DMS 273 (cell line): ENCODE measurements at regions not wholly inside any gene's neighbourhood (a gene's known extent, or its start where the extent isn't known, plus 50 kb on each side); places are given as distances from the start of the nearest gene placed in this dataset.

Source experiments
- DNase-seq: peaks from one replicate; lab custom pipeline; 2025; ENCODE audit not compliant: unreplicated experiment; lab: John Stamatoyannopoulos, UW

- DNase-seq, result no peak
Measured at GRCh38 chr3:6526321-6526720, 334.6 kb upstream of the GRM7 start.

- no peak for DNase-seq
Measured at GRCh38 chr3:6526861-6527260, 334.1 kb upstream of the GRM7 start.

GRCh38 chr3:6528951-6529350 is 332.0 kb upstream of the GRM7 start:
- no peak for DNase-seq

- DNase-seq, result no peak
Measured at GRCh38 chr3:6531153-6531552, 329.8 kb upstream of the GRM7 start.

- no peak for DNase-seq
Measured at GRCh38 chr3:6532101-6532500, 328.8 kb upstream of the GRM7 start.

GRCh38 chr3:6540981-6541380 is 319.9 kb upstream of the GRM7 start:
- no peak for DNase-seq

GRCh38 chr3:6542795-6543194 is 318.1 kb upstream of the GRM7 start:
- DNase-seq, result no peak

GRCh38 chr3:6549296-6549695 is 311.6 kb upstream of the GRM7 start:
- DNase-seq, result no peak

GRCh38 chr3:6551165-6551564 is 309.8 kb upstream of the GRM7 start:
- no peak for DNase-seq

- no peak for DNase-seq
Measured at GRCh38 chr3:6560259-6560658, 300.7 kb upstream of the GRM7 start.

- no peak for DNase-seq
Measured at GRCh38 chr3:6567241-6567640, 293.7 kb upstream of the GRM7 start.

- no peak for DNase-seq
Measured at GRCh38 chr3:6568999-6569493, 291.9 kb upstream of the GRM7 start.

GRCh38 chr3:6571448-6571847 is 289.5 kb upstream of the GRM7 start:
- DNase-seq, result no peak

GRCh38 chr3:6577584-6577983 is 283.3 kb upstream of the GRM7 start:
- no peak for DNase-seq

- no peak for DNase-seq
Measured at GRCh38 chr3:6578526-6578925, 282.4 kb upstream of the GRM7 start.

GRCh38 chr3:6580808-6581207 is 280.1 kb upstream of the GRM7 start:
- DNase-seq, result no peak

- no peak for DNase-seq
Measured at GRCh38 chr3:6585360-6585759, 275.6 kb upstream of the GRM7 start.

- DNase-seq, result no peak
Measured at GRCh38 chr3:6600237-6600636, 260.7 kb upstream of the GRM7 start.

- no peak for DNase-seq
Measured at GRCh38 chr3:6601374-6601773, 259.5 kb upstream of the GRM7 start.

GRCh38 chr3:6602329-6602728 is 258.6 kb upstream of the GRM7 start:
- no peak for DNase-seq

GRCh38 chr3:6605227-6605626 is 255.7 kb upstream of the GRM7 start:
- no peak for DNase-seq

GRCh38 chr3:6608843-6609242 is 252.1 kb upstream of the GRM7 start:
- DNase-seq, result no peak

- no peak for DNase-seq
Measured at GRCh38 chr3:6612034-6612616, 248.8 kb upstream of the GRM7 start.

GRCh38 chr3:6622260-6622659 is 238.7 kb upstream of the GRM7 start:
- DNase-seq, result no peak
